ENCODE measurements at regions not wholly inside any gene's neighbourhood (a gene's known extent, or its start where the extent isn't known, plus 50 kb on each side); places are given as distances from the start of the nearest gene placed in this dataset.

DNA sequence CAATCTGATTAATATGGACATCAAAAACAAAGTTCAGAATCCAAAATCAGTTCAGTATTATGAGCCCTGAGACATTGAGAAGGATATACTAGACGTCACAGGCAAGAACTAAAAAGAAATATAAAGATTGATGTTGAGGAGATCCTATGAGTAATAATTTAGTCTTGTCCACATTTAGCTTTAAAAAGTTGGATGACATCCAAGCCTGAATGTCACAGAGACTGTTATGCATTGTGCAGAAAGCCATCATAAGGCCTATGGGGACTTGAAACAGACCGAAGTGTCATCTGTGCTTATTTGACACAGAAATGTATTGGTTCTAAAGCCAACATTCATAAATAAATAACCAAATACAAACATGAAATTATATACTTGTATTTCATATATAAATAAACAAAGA is 581.8 kb upstream of the MMS22L start:
- TF ChIP-seq POLR2A (IDR thresholded peaks at IDR 0.05), result no peak
- TF ChIP-seq, protein P1, sequence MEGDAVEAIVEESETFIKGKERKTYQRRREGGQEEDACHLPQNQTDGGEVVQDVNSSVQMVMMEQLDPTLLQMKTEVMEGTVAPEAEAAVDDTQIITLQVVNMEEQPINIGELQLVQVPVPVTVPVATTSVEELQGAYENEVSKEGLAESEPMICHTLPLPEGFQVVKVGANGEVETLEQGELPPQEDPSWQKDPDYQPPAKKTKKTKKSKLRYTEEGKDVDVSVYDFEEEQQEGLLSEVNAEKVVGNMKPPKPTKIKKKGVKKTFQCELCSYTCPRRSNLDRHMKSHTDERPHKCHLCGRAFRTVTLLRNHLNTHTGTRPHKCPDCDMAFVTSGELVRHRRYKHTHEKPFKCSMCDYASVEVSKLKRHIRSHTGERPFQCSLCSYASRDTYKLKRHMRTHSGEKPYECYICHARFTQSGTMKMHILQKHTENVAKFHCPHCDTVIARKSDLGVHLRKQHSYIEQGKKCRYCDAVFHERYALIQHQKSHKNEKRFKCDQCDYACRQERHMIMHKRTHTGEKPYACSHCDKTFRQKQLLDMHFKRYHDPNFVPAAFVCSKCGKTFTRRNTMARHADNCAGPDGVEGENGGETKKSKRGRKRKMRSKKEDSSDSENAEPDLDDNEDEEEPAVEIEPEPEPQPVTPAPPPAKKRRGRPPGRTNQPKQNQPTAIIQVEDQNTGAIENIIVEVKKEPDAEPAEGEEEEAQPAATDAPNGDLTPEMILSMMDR (IDR thresholded peaks at IDR 0.05), result no peak

Data from testis (tissue), 2 donors.